Mesendoderm (in vitro differentiated cells): ENCODE measurements at regions not wholly inside any gene's neighbourhood (a gene's known extent, or its start where the extent isn't known, plus 50 kb on each side); places are given as distances from the start of the nearest gene placed in this dataset.

Source experiments
- DNase-seq: peaks from one replicate; pipeline ENCODE4 v3.0.0; 2013
- H2AK5ac ChIP-seq: 2 replicates; pipeline ENCODE4 v1.6.1; 2013; ENCODE audit warnings: low read length, inconsistent platforms
- H2BK120ac ChIP-seq: 2 replicates; pipeline ENCODE4 v1.6.1; 2013; ENCODE audit warnings: low read depth, mild to moderate bottlenecking, low read length, moderate library complexity, mixed read lengths
- H2BK15ac ChIP-seq: replicated peaks from 2 replicates; pipeline ENCODE4 v1.6.1; 2013; ENCODE audit warnings: low read depth, mild to moderate bottlenecking, moderate library complexity
- H2BK5ac ChIP-seq: 2 replicates; pipeline ENCODE4 v1.6.1; 2013; ENCODE audit warnings: low read length, inconsistent platforms
- H3K18ac ChIP-seq: 2 replicates; pipeline ENCODE4 v1.6.1; 2013; ENCODE audit warnings: mild to moderate bottlenecking, low read length, mixed read lengths
- H3K23ac ChIP-seq: one replicate; pipeline ENCODE4 v1.6.1; 2013; ENCODE audit warnings: low read length
- H3K27ac ChIP-seq: 2 replicates; pipeline ENCODE4 v1.5.1; 2013; ENCODE audit warnings: low read depth, mild to moderate bottlenecking, inconsistent platforms, low read length, moderate library complexity
- H3K27me3 ChIP-seq: 2 replicates; pipeline ENCODE4 v1.6.1; 2013; ENCODE audit warnings: low read length, control low read depth, mild to moderate bottlenecking, inconsistent platforms; ENCODE audit not compliant: insufficient read depth, poor library complexity
- H3K36me3 ChIP-seq: 2 replicates; pipeline ENCODE4 v1.6.1; 2013; ENCODE audit warnings: low read length, inconsistent platforms; ENCODE audit not compliant: control insufficient read depth, insufficient read depth
- H3K4ac ChIP-seq: one replicate; pipeline ENCODE4 v1.6.1; 2013; ENCODE audit warnings: low read depth, mild to moderate bottlenecking, low read length, moderate library complexity
- H3K4me1 ChIP-seq: 2 replicates; pipeline ENCODE4 v1.6.1; 2013; ENCODE audit warnings: low read depth, low read length, inconsistent platforms; ENCODE audit not compliant: control insufficient read depth
- H3K4me2 ChIP-seq: 2 replicates; pipeline ENCODE4 v1.6.1; 2013; ENCODE audit warnings: low read length
- H3K4me3 ChIP-seq: 2 replicates; pipeline ENCODE4 v1.5.1; 2013; ENCODE audit warnings: mild to moderate bottlenecking, low read length
- H3K56ac ChIP-seq: one replicate; pipeline ENCODE4 v1.6.1; 2013; ENCODE audit warnings: low read length
- H3K79me1 ChIP-seq: 2 replicates; pipeline ENCODE4 v1.6.1; 2013; ENCODE audit warnings: low read length, inconsistent platforms
- H3K79me2 ChIP-seq: 2 replicates; pipeline ENCODE4 v1.6.1; 2013; ENCODE audit warnings: mild to moderate bottlenecking, low read length; ENCODE audit not compliant: control insufficient read depth, insufficient read depth
- H3K9ac ChIP-seq: 2 replicates; pipeline ENCODE4 v1.6.1; 2013; ENCODE audit warnings: low read length, inconsistent platforms
- H4K5ac ChIP-seq: one replicate; pipeline ENCODE4 v1.6.1; 2013; ENCODE audit warnings: low read length
- H4K8ac ChIP-seq: one replicate; pipeline ENCODE4 v1.6.1; 2013; ENCODE audit warnings: low read depth, mild to moderate bottlenecking, control low read depth, low read length, moderate library complexity
- WGBS: extraction: QIAGEN DNeasy Blood & Tissue Kit; methylation state at CpG from one replicate; pipeline ENCODE4 v1.1.7; 2013; ENCODE audit warnings: low lambda C conversion rate, missing lambda C conversion rate; ENCODE audit not compliant: insufficient coverage; ENCODE audit errors: extremely low coverage; 5-methylcytosine and 5-hydroxymethylcytosine counted together

GRCh38 chr11:33967451-33967850, 75.6 kb upstream of the LMO2 start:
- no peak overlapping the region for H2BK5ac ChIP-seq
- no CpG with 5 or more reads among the region's 6 CpGs for WGBS
- no peak overlapping the region for H3K4me2 ChIP-seq
- H3K79me1 ChIP-seq = no peaks in the 10 kb centered on the region
- H3K18ac ChIP-seq = no peak overlapping the region
- H4K8ac ChIP-seq = no peak overlapping the region
- H3K27ac ChIP-seq = no peak overlapping the region
- no peak overlapping the region for H2BK15ac ChIP-seq
- no peaks in the 10 kb centered on the region for H3K79me2 ChIP-seq
- no peak overlapping the region for H4K5ac ChIP-seq
- H3K4me3 ChIP-seq = no peak overlapping the region
- no peak overlapping the region for H3K4ac ChIP-seq
- H3K23ac ChIP-seq = no peak overlapping the region
- H3K27me3 ChIP-seq = no peaks in the 10 kb centered on the region
- H2BK120ac ChIP-seq = no peak overlapping the region
- no peak for DNase-seq
- H3K36me3 ChIP-seq = no peaks in the 10 kb centered on the region
- no peak overlapping the region for H3K56ac ChIP-seq
- H3K4me1 ChIP-seq = no peaks in the 10 kb centered on the region
- no peak overlapping the region for H2AK5ac ChIP-seq
- no peak overlapping the region for H3K9ac ChIP-seq

- Histone ChIP-seq H3K27ac (no peak overlapping the region), H3K9ac (no peak overlapping the region), H4K5ac (no peak overlapping the region), H2BK5ac (no peak overlapping the region), H3K4me3 (no peak overlapping the region), H3K27me3 (no peaks in the 10 kb centered on the region), H3K23ac (no peak overlapping the region), H3K56ac (no peak overlapping the region), H3K36me3 (no peaks in the 10 kb centered on the region), H2BK15ac (no peak overlapping the region), H4K8ac (no peak overlapping the region), H2BK120ac (no peak overlapping the region), H3K79me2 (no peaks in the 10 kb centered on the region), H2AK5ac (no peak overlapping the region), H3K4me1 (no peaks in the 10 kb centered on the region), H3K4ac (no peak overlapping the region), H3K4me2 (no peak overlapping the region), H3K79me1 (no peaks in the 10 kb centered on the region), H3K18ac (no peak overlapping the region)
- WGBS = no CpG with 5 or more reads among the region's 1 CpG
- no peak for DNase-seq
These were observed 73.2 kb upstream of the LMO2 start for GRCh38 chr11:33965032-33965431.

GRCh38 chr11:33959855-33960400, 68.1 kb upstream of the LMO2 start:
- Histone ChIP-seq H3K79me2 (no peaks in the 10 kb centered on the region), H3K18ac (no peak overlapping the region), H3K23ac (no peak overlapping the region), H2BK15ac (no peak overlapping the region), H3K56ac (no peak overlapping the region), H2BK5ac (no peak overlapping the region), H3K4ac (no peak overlapping the region), H3K79me1 (no peaks in the 10 kb centered on the region), H3K27ac (no peak overlapping the region), H3K9ac (no peak overlapping the region), H2BK120ac (no peak overlapping the region), H3K4me2 (no peak overlapping the region), H3K4me1 (no peaks in the 10 kb centered on the region), H3K27me3 (no peaks in the 10 kb centered on the region), H3K4me3 (no peak overlapping the region), H3K36me3 (no peaks in the 10 kb centered on the region), H2AK5ac (no peak overlapping the region), H4K5ac (no peak overlapping the region), H4K8ac (no peak overlapping the region)
- WGBS = no CpG with 5 or more reads among the region's 3 CpGs
- no peak for DNase-seq

GRCh38 chr11:33957304-33957917, 65.5 kb upstream of the LMO2 start:
- no peak overlapping the region for H3K23ac ChIP-seq
- H2AK5ac ChIP-seq = no peak overlapping the region
- H3K4me2 ChIP-seq = no peak overlapping the region
- no peak overlapping the region for H2BK5ac ChIP-seq
- no peak overlapping the region for H3K9ac ChIP-seq
- no peak for DNase-seq
- no peak overlapping the region for H3K4ac ChIP-seq
- H3K4me1 ChIP-seq = no peaks in the 10 kb centered on the region
- H2BK120ac ChIP-seq = no peak overlapping the region
- H3K27me3 ChIP-seq = no peaks in the 10 kb centered on the region
- H3K79me1 ChIP-seq = no peaks in the 10 kb centered on the region
- H4K5ac ChIP-seq = no peak overlapping the region
- H3K36me3 ChIP-seq = no peaks in the 10 kb centered on the region
- no peak overlapping the region for H3K56ac ChIP-seq
- H2BK15ac ChIP-seq = no peak overlapping the region
- WGBS = no CpG with 5 or more reads among the region's 6 CpGs
- no peaks in the 10 kb centered on the region for H3K79me2 ChIP-seq
- no peak overlapping the region for H3K18ac ChIP-seq
- no peak overlapping the region for H3K4me3 ChIP-seq
- H3K27ac ChIP-seq = no peak overlapping the region
- H4K8ac ChIP-seq = no peak overlapping the region

- H2AK5ac ChIP-seq = no peak overlapping the region
- H3K4me1 ChIP-seq = no peaks in the 10 kb centered on the region
- H3K4ac ChIP-seq = no peak overlapping the region
- no peak overlapping the region for H4K8ac ChIP-seq
- no peak overlapping the region for H3K18ac ChIP-seq
- H3K56ac ChIP-seq = no peak overlapping the region
- no peak overlapping the region for H3K4me3 ChIP-seq
- H2BK120ac ChIP-seq = no peak overlapping the region
- no peak overlapping the region for H3K9ac ChIP-seq
- DNase-seq = no peak
- no peak overlapping the region for H3K4me2 ChIP-seq
- H3K36me3 ChIP-seq = no peaks in the 10 kb centered on the region
- no peak overlapping the region for H2BK15ac ChIP-seq
- no peaks in the 10 kb centered on the region for H3K79me1 ChIP-seq
- no peak overlapping the region for H3K27ac ChIP-seq
- WGBS = no CpG with 5 or more reads among the region's 3 CpGs
- H3K27me3 ChIP-seq = no peaks in the 10 kb centered on the region
- no peak overlapping the region for H4K5ac ChIP-seq
- no peak overlapping the region for H3K23ac ChIP-seq
- no peak overlapping the region for H2BK5ac ChIP-seq
- no peaks in the 10 kb centered on the region for H3K79me2 ChIP-seq
These were observed 64.7 kb upstream of the LMO2 start for GRCh38 chr11:33956611-33957010.

GRCh38 chr11:33953289-33953688, 61.4 kb upstream of the LMO2 start:
- WGBS = no CpG with 5 or more reads among the region's 5 CpGs
- H3K9ac ChIP-seq = no peak overlapping the region
- no peak overlapping the region for H3K4me3 ChIP-seq
- no peaks in the 10 kb centered on the region for H3K36me3 ChIP-seq
- H3K4me1 ChIP-seq = no peaks in the 10 kb centered on the region
- no peak overlapping the region for H3K18ac ChIP-seq
- no peak overlapping the region for H2BK120ac ChIP-seq
- H3K79me1 ChIP-seq = no peaks in the 10 kb centered on the region
- H2BK5ac ChIP-seq = no peak overlapping the region
- no peak overlapping the region for H3K4ac ChIP-seq
- no peak overlapping the region for H4K8ac ChIP-seq
- no peak overlapping the region for H3K27ac ChIP-seq
- no peak overlapping the region for H3K56ac ChIP-seq
- no peak overlapping the region for H4K5ac ChIP-seq
- DNase-seq = no peak
- no peak overlapping the region for H2AK5ac ChIP-seq
- H3K23ac ChIP-seq = no peak overlapping the region
- H3K4me2 ChIP-seq = no peak overlapping the region
- H3K27me3 ChIP-seq = no peaks in the 10 kb centered on the region
- no peaks in the 10 kb centered on the region for H3K79me2 ChIP-seq
- no peak overlapping the region for H2BK15ac ChIP-seq
